Transverse colon (tissue), 4 donors: ENCODE measurements at regions not wholly inside any gene's neighbourhood (a gene's known extent, or its start where the extent isn't known, plus 50 kb on each side); places are given as distances from the start of the nearest gene placed in this dataset.

ENCODE experiments used
- DNase-seq: peaks from one replicate; pipeline ENCODE4 v3.0.0-alpha.2; 2019
- H3K27ac ChIP-seq, 4 donors: fragments of 200-600 bp; sonication (generic); 2 replicates each; pipeline ENCODE4 v1.5.1; 2016 to 2018; ENCODE audit warnings: inconsistent platforms in 4 of 4
- H3K27me3 ChIP-seq: fragments of 200-600 bp; sonication (generic); 2 replicates; pipeline ENCODE4 v1.5.1; 2017; ENCODE audit warnings: inconsistent platforms
- H3K36me3 ChIP-seq, 4 donors: fragments of 200-600 bp; sonication (generic); 2 replicates each; pipeline ENCODE4 v1.5.1; 2017 to 2019; ENCODE audit warnings: inconsistent platforms in 4 of 4
- H3K4me1 ChIP-seq, 4 donors: fragments of 200-600 bp; sonication (generic); 2 replicates each; pipeline ENCODE4 v1.5.1; 2017 to 2020; ENCODE audit warnings: inconsistent platforms in 4 of 4
- H3K4me3 ChIP-seq, 4 donors: fragments of 200-600 bp; sonication (generic); 1 replicate in 1 of 4; 2 replicates in 3 of 4; pipeline versions ENCODE4 v1.5.1 to v1.6.1; 2017 to 2019; ENCODE audit warnings: inconsistent platforms in 4 of 4
- H3K9me3 ChIP-seq, 2 donors: fragments of 200-600 bp; sonication (generic); 2 replicates each; pipeline ENCODE4 v1.5.1; 2017 to 2019; ENCODE audit warnings: inconsistent platforms in 2 of 2
- EP300 ChIP-seq: sonication (generic); formaldehyde crosslinking; IDR thresholded peaks from one replicate; pipeline ENCODE4 v1.6.1; 2017; ENCODE audit warnings: antibody characterized with exemption, low read depth
- POLR2A ChIP-seq: fragments of 450-650 bp; IDR thresholded peaks from one replicate; pipeline ENCODE4 v1.6.1; 2016; ENCODE audit warnings: antibody characterized with exemption, mild to moderate bottlenecking, moderate library complexity
- POLR2AphosphoS5 ChIP-seq, 3 donors: sonication (generic); formaldehyde crosslinking; IDR thresholded peaks; one replicate each; pipeline ENCODE4 v1.6.1; 2016; ENCODE audit warnings: antibody characterized with exemption in 3 of 3
- WGBS, 2 donors: methylation state at CpG; one replicate each; pipeline ENCODE4 v1.1.5; 2018; ENCODE audit warnings: low coverage in 1 of 2; 5-methylcytosine and 5-hydroxymethylcytosine counted together
- in situ Hi-C, 4 donors: fragments of 200-750 bp; cut with MboI; loops; one replicate each; pipeline versions ENCODE4 v1.15.0 to v1.15.1; 2017; ENCODE audit warnings: low sequenced_read_pairs in 3 of 4, low pct_ligation_motif_present in 1 of 4, low pct_unique_long_range_greater_than_20kb in 1 of 4
- intact Hi-C: fragments of 100-400 bp; cut with DNase I; formaldehyde crosslinking; loops from one replicate; pipeline ENCODE4 v1.15.1; 2023; ENCODE audit warnings: low total_unique reads
- TF ChIP-seq, protein P1 (sequence below), 5 experiments: fragments of 200-600 bp in 3 of 5; fragments of 450-650 bp in 2 of 5; sonication (generic) in 3 of 5; IDR thresholded peaks; 1 replicate in 2 of 5; 2 replicates in 3 of 5; pipeline ENCODE4 v1.5.1; 2016 to 2017; ENCODE audit warnings: antibody characterized with exemption in 5 of 5, inconsistent platforms in 3 of 5, mild to moderate bottlenecking in 2 of 5, moderate library complexity in 1 of 5

DNA sequence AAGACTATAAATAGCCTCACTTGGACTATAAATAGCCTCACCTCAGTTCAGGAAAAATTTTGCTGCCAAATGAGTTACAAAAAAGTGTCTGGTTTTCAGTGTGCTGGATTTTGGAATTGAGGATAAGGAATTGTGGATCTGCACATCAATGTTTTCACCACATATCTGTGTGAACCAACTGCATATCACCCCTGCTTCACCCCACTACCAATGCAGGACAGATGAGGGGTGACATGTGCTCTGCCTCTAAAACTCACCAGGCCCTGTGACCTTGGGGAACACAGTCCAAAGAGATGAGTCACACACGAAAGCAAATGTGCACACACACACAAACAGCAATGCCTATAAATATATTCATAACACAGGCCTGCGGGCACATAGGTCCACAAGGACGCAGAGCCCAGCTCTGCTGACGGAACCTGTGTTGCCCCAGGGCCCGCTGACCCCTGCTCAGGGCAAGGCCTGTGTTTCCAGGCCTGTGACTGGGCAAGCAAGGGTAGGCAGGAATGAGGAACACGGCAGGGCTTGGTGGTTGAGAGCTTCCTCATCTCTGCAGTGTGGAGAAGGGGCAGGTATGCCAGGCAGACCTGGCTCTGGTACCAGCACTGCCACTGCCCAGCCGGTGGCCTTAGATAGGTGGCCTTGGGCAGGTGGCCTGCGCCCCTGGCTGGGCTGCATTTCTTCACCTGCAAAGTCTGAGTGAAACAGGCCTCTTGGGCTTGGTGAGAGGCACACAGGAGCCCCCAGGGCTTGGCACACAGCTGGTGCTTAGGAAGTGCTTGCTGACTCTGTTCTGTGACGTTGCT is 82.4 kb downstream of the ARL6IP4 start:
- H3K27me3 ChIP-seq: no peaks in the 10 kb centered on the region
- no peak overlapping the region for H3K4me3 ChIP-seq
- 56% methylated on average over 9 of the region's 9 CpGs; no CpG with 5 or more reads in 1 of the 2 donors for WGBS, 2 donors
- intact Hi-C loops: no loop called here
- peak overlapping the region; percentile 75 to 78 (median 76) for H3K27ac ChIP-seq
- in situ Hi-C loops: no loop called here
- no peaks in the 10 kb centered on the region for H3K36me3 ChIP-seq
- H3K9me3 ChIP-seq: no peaks in the 10 kb centered on the region
- TF ChIP-seq POLR2A (peak; percentile 19), POLR2AphosphoS5 (IDR thresholded peaks at IDR 0.05) (peak; percentile 43 to 61 (median 57)), EP300 (no peak)
- DNase-seq: no peak
- peaks cover 43 to 72% (median 49%) of the 10 kb centered on the region in 4 donors for H3K4me1 ChIP-seq

DNA sequence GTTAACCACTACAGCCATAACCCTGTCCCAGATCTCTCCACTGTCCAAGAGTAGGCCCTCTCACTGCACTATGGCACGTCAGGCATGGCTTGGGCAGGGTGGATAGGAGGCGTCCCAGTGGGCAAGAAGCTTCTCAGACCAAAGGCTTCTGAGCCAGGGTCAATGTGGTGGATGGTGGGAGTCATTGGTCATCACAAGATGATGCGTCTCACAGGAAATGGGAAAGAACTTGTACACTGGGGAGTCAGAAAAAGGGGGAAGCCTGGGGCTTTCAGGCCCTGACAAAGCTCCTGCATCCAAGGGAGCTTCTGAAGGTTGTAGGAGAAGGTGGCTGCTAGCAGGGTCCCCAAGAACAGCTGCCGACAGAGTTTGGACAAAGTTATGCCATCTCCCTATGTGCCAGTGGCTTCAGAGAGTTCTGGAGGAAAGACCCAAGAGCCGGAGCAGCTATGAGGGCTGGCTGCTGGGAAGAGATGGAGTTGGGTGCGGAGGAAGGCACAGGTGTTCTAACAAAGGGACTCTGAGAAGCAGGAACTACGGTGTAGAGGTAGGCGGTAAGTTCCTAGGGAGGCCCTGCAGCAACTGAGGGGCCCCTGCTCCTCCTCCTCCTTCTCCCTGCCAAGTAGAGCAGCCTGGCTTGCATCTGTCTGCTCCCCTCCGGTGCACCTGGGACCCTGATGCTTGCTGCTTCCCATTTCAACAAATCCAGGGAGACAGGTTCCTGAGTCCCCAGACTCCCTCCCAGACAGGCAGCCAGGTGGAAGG is 81.1 kb downstream of the ARL6IP4 start:
- in situ Hi-C loops (no loop called here), intact Hi-C loops (no loop called here)
- no peak for TF ChIP-seq EP300
- TF ChIP-seq POLR2A: no peak
- no peak for TF ChIP-seq POLR2AphosphoS5 (IDR thresholded peaks at IDR 0.05)
- TF ChIP-seq, protein P1, sequence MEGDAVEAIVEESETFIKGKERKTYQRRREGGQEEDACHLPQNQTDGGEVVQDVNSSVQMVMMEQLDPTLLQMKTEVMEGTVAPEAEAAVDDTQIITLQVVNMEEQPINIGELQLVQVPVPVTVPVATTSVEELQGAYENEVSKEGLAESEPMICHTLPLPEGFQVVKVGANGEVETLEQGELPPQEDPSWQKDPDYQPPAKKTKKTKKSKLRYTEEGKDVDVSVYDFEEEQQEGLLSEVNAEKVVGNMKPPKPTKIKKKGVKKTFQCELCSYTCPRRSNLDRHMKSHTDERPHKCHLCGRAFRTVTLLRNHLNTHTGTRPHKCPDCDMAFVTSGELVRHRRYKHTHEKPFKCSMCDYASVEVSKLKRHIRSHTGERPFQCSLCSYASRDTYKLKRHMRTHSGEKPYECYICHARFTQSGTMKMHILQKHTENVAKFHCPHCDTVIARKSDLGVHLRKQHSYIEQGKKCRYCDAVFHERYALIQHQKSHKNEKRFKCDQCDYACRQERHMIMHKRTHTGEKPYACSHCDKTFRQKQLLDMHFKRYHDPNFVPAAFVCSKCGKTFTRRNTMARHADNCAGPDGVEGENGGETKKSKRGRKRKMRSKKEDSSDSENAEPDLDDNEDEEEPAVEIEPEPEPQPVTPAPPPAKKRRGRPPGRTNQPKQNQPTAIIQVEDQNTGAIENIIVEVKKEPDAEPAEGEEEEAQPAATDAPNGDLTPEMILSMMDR (IDR thresholded peaks at IDR 0.05): no peak
- WGBS, 2 donors: 83 to 96% methylated on average over 4 to 9 of the region's 9 CpGs
- no peaks in the 10 kb centered on the region for H3K27me3 ChIP-seq
- H3K27ac ChIP-seq: peak overlapping the region in 2 of 4 donors; percentile 75 to 78
- H3K4me3 ChIP-seq: no peak overlapping the region
- H3K4me1 ChIP-seq: peaks cover 43 to 72% (median 49%) of the 10 kb centered on the region in 4 donors
- no peaks in the 10 kb centered on the region for H3K9me3 ChIP-seq
- no peak for DNase-seq
- no peaks in the 10 kb centered on the region for H3K36me3 ChIP-seq

DNA sequence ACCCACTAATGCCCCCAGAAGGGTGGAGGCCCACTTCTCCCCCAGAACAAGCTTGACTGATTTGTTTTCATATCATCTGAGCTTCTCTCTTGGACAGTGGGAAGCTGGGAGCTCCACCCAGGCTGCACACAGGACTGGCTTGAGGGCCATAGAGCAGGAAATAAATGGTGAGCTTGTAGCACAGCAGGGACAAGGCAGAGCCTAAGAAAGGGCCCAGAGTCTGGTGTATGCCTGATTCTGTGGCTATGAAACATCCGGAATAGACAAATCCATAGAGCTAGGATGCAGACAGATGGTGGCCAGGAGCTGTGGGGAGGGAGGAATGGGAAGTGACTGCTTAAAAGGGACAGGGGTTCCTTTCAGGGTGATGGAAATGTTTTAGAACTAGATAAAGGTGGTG is 79.0 kb downstream of the ARL6IP4 start:
- TF ChIP-seq, protein P1 (IDR thresholded peaks at IDR 0.05): no peak
- TF ChIP-seq EP300 (no peak), POLR2AphosphoS5 (IDR thresholded peaks at IDR 0.05) (no peak), POLR2A (no peak)
- intact Hi-C loops: no loop called here
- Histone ChIP-seq H3K27me3 (no peaks in the 10 kb centered on the region), H3K9me3 (no peaks in the 10 kb centered on the region), H3K4me3 (no peak overlapping the region), H3K27ac (peak overlapping the region; percentile 15 to 58 (median 50)), H3K36me3 (no peaks in the 10 kb centered on the region), H3K4me1 (peaks cover 31 to 67% (median 37%) of the 10 kb centered on the region in 4 donors)
- WGBS, 2 donors: 67% methylated on average over 1 of the region's 1 CpG; no CpG with 5 or more reads in 1 of the 2 donors
- no peak for DNase-seq
- in situ Hi-C loops: no loop called here

DNA sequence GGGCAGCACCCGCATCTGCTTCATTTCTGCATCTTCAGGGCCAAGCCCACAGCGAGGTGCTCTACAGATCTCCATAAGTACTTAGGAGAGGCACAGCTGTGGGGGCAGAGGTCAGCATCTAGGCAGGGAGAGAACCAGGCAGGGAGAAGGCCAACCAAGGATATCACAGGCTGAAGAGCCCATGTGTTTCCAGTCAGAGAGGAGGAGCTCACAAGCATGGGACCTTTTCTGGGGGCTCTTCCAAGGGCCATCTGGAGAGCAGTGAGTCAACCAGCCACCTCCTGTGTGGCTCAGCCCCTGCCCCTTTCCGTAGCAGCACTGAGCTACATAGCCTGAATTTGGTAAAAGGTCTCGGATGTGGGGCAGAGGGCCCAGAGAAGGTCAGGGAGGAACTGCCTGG is 78.5 kb downstream of the ARL6IP4 start:
- no peak for DNase-seq
- Histone ChIP-seq H3K9me3 (no peaks in the 10 kb centered on the region), H3K27ac (peak overlapping the region; percentile 15 to 58 (median 50)), H3K27me3 (no peaks in the 10 kb centered on the region), H3K4me1 (peaks cover 26 to 62% (median 32%) of the 10 kb centered on the region in 4 donors), H3K4me3 (no peak overlapping the region), H3K36me3 (no peaks in the 10 kb centered on the region)
- WGBS, 2 donors: 68 to 100% methylated on average over 2 to 4 of the region's 4 CpGs
- in situ Hi-C loops (no loop called here), intact Hi-C loops (no loop called here)
- TF ChIP-seq, protein P1 (IDR thresholded peaks at IDR 0.05): no peak
- TF ChIP-seq POLR2A (no peak), EP300 (no peak), POLR2AphosphoS5 (IDR thresholded peaks at IDR 0.05) (no peak)
